Ovary (tissue), 3 donors: ENCODE measurements at regions not wholly inside any gene's neighbourhood (a gene's known extent, or its start where the extent isn't known, plus 50 kb on each side); places are given as distances from the start of the nearest gene placed in this dataset.

Source experiments
- CTCF ChIP-seq, 3 donors: fragments of 450-650 bp in 2 of 3; fragments of 200-600 bp in 1 of 3; IDR thresholded peaks; one replicate each; pipeline versions ENCODE4 v1.5.1 to v1.8.0; 2016 to 2022; ENCODE audit warnings: antibody characterized with exemption in 3 of 3, mild to moderate bottlenecking in 1 of 3
- EP300 ChIP-seq: sonication (generic); formaldehyde crosslinking; IDR thresholded peaks from one replicate; pipeline ENCODE4 v1.6.1; 2017; ENCODE audit warnings: antibody characterized with exemption
- POLR2A ChIP-seq: fragments of 450-650 bp; IDR thresholded peaks from one replicate; pipeline ENCODE4 v1.6.1; 2017; ENCODE audit warnings: antibody characterized with exemption, mild to moderate bottlenecking, moderate library complexity
- donor health status: DM: no; HTN: no; CAD: no.

GRCh38 chr20:19015351-19016139 lies 196.9 kb upstream of the SLC24A3 start:
- no peak for TF ChIP-seq POLR2A
- no peak for TF ChIP-seq CTCF (IDR thresholded peaks at IDR 0.05)
- no peak for TF ChIP-seq EP300
